Heart left ventricle (tissue), 16 donors: ENCODE measurements at regions not wholly inside any gene's neighbourhood (a gene's known extent, or its start where the extent isn't known, plus 50 kb on each side); places are given as distances from the start of the nearest gene placed in this dataset.
"Not testable (repeated sequence)": the region's sequence is repeated elsewhere in the genome, so short reads cannot be mapped to it uniquely, and the experiment has no call there.

Source experiments
- ATAC-seq, 4 donors: fragments of 200-7000 bp; cut with Tn5 transposase; one replicate each; pipeline ENCODE4 v1.9.1; 2020 to 2022; ENCODE audit warnings: moderate library complexity in 4 of 4, mild to moderate bottlenecking in 3 of 4, moderate number of reproducible peaks in 1 of 4
- DNase-seq, 5 donors: peaks; one replicate each; pipeline ENCODE4 v3.0.0-alpha.2; 2020
- H3K27ac ChIP-seq, 12 donors: fragments of 200-600 bp; sonication (generic) in 4 of 12; one replicate each; pipeline versions ENCODE4 v1.5.0 to v1.8.0; 2016 to 2022; ENCODE audit warnings: mild to moderate bottlenecking in 2 of 12
- H3K27me3 ChIP-seq, 9 donors: fragments of 200-600 bp; sonication (generic) in 2 of 9; one replicate each; pipeline versions ENCODE4 v1.5.1 to v1.8.0; 2016 to 2022; ENCODE audit warnings: mild to moderate bottlenecking in 3 of 9
- H3K36me3 ChIP-seq, 9 donors: fragments of 200-600 bp; sonication (generic) in 2 of 9; one replicate each; pipeline versions ENCODE4 v1.5.0 to v1.8.0; 2018 to 2022; ENCODE audit warnings: mild to moderate bottlenecking in 2 of 9
- H3K4me1 ChIP-seq, 12 donors: fragments of 200-600 bp; sonication (generic) in 4 of 12; one replicate each; pipeline versions ENCODE4 v1.5.0 to v1.8.0; 2016 to 2022; ENCODE audit warnings: mild to moderate bottlenecking in 3 of 12
- H3K4me3 ChIP-seq, 12 donors: fragments of 200-600 bp; sonication (generic) in 4 of 12; one replicate each; pipeline versions ENCODE4 v1.5.0 to v1.8.0; 2017 to 2022; ENCODE audit warnings: mild to moderate bottlenecking in 9 of 12, moderate library complexity in 4 of 12
- H3K9me3 ChIP-seq, 12 donors: fragments of 200-600 bp; sonication (generic) in 4 of 12; one replicate each; pipeline versions ENCODE4 v1.5.0 to v1.8.0; 2016 to 2022; ENCODE audit warnings: mild to moderate bottlenecking in 1 of 12
- POLR2A ChIP-seq, 2 donors: fragments of 450-650 bp; IDR thresholded peaks; one replicate each; pipeline ENCODE4 v1.6.1; 2017; ENCODE audit warnings: antibody characterized with exemption in 2 of 2, mild to moderate bottlenecking in 2 of 2, moderate library complexity in 2 of 2
- WGBS, 4 donors: extraction: QIAGEN DNeasy Blood & Tissue Kit in 2 of 4; methylation state at CpG; one replicate each; pipeline versions ENCODE4 v1.1.5 to v1.1.7; 2013 to 2018; 5-methylcytosine and 5-hydroxymethylcytosine counted together
- intact Hi-C, 10 donors: fragments of 100-400 bp; cut with DNase I; formaldehyde crosslinking; loops; one replicate each; pipeline versions ENCODE4 v1.11.1 to v1.14.2; 2022
- TF ChIP-seq, protein P1 (sequence below), 12 donors: fragments of 200-600 bp; sonication (generic) in 4 of 12; IDR thresholded peaks; one replicate each; pipeline versions ENCODE4 v1.5.0 to v1.8.0; 2018 to 2022; ENCODE audit warnings: antibody characterized with exemption in 12 of 12, mild to moderate bottlenecking in 5 of 12
- donor health status: ischemic (EF 13 %, LVEDD 7.1; RV severe dilation, severe dysfunction).
- donor health status: healthy with polysubstance abuse.
- donor health status: DM: no; HTN: yes; CAD: no.
- donor health status: DM: no; HTN: no; CAD: no.
- donor health status: ischemic (EF 25% LVEDD 6.9; RV normal size, moderate dysfunction).
- donor health status: ischemic (EF 25% LVEDD 5.7; RV mildly dilated, moderate dysfunction).
- donor health status: healthy.
- donor health status: DM: yes; HTN: yes; CAD: no.
- donor health status: ischemic (EF 35%, LVEDD 5.7; RV mildly dilated, moderate dysfunction).
- donor health status: nonischemic (EF 11% LVEDD 7.7; RV severe dilation, severe dysfunction).
- donor health status: DM: yes; HTN: yes; CAD: no.
- donor health status: PGD.
- donor health status: ischemic (EF 29% LVEDD 5.4; RV normal size, mild dysfunction).
- donor health status: nonischemic (EF 23%, LVEDD 6.1; RV moderate dilation, normal function).

- H3K9me3 ChIP-seq: peaks cover 0 to 24% (median 18%) of the 10 kb centered on the region in 12 donors
- H3K36me3 ChIP-seq: no peaks in the 10 kb centered on the region
- no peak for TF ChIP-seq POLR2A (IDR thresholded peaks at IDR 0.05)
- TF ChIP-seq, protein P1, sequence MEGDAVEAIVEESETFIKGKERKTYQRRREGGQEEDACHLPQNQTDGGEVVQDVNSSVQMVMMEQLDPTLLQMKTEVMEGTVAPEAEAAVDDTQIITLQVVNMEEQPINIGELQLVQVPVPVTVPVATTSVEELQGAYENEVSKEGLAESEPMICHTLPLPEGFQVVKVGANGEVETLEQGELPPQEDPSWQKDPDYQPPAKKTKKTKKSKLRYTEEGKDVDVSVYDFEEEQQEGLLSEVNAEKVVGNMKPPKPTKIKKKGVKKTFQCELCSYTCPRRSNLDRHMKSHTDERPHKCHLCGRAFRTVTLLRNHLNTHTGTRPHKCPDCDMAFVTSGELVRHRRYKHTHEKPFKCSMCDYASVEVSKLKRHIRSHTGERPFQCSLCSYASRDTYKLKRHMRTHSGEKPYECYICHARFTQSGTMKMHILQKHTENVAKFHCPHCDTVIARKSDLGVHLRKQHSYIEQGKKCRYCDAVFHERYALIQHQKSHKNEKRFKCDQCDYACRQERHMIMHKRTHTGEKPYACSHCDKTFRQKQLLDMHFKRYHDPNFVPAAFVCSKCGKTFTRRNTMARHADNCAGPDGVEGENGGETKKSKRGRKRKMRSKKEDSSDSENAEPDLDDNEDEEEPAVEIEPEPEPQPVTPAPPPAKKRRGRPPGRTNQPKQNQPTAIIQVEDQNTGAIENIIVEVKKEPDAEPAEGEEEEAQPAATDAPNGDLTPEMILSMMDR (IDR thresholded peaks at IDR 0.05): no peak
- H3K27ac ChIP-seq: no peak overlapping the region
- H3K27me3 ChIP-seq: peaks cover 0 to 9% (median 0%) of the 10 kb centered on the region in 9 donors
- intact Hi-C loops: no loop called here
- ATAC-seq: no peak
- no peak overlapping the region for H3K4me3 ChIP-seq
- no peak for DNase-seq
- H3K4me1 ChIP-seq: no peaks in the 10 kb centered on the region
Observed at GRCh38 chr15:69874321-69874720, 223.4 kb downstream of the TLE3 start.

DNA sequence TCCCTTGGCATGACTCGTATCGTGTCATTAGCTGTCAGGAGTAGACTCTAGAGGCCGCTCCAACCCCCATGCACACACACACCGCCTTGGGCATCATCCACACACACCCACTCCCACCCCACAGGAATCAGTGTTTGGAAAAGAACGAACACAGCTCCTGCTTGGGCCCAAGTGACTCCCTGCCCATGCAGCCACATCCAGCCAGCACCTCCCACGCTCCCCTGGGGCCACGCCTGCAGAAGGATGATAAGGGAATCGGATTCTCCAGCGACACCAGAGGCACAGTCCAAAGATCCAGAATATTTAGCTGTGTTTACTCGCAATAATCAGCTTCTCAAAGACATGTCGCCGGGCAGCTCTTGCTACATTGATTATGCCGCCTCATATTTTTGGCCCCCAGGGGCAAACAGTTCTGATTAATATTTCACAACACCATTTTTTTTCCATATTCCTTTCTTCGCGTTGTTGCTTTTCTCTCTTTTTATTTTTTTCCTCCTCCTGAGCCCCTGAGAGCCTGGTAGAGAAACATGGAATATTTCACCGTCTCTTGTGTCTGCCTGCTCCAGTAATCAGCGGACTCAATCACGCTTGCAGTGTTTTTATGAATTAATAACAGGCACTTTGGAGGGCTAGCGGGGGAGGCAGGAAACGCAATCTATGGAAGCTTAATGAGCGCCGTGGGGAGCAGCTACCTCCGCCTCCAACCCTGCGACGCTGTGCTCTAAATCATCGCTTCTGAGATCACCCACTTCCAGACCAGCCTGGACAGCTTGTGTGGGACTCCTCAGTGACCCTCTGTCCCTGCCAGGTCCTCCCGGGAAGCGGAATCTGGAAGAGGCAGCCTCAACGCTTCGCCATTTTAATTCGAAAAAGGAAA, 221.4 kb downstream of the TLE3 start:
- no peak overlapping the region for H3K4me3 ChIP-seq
- WGBS, 4 donors: 52 to 71% (median 62%) methylated on average over 31 of the region's 31 CpGs
- intact Hi-C loops: no loop called here
- DNase-seq: no peak
- H3K9me3 ChIP-seq: peaks cover 0 to 24% (median 18%) of the 10 kb centered on the region in 12 donors
- H3K27ac ChIP-seq: no peak overlapping the region
- peaks cover 0 to 9% (median 0%) of the 10 kb centered on the region in 9 donors for H3K27me3 ChIP-seq
- ATAC-seq: no peak
- no peaks in the 10 kb centered on the region for H3K4me1 ChIP-seq
- TF ChIP-seq, protein P1 (IDR thresholded peaks at IDR 0.05): no peak
- TF ChIP-seq POLR2A (IDR thresholded peaks at IDR 0.05): no peak
- no peaks in the 10 kb centered on the region for H3K36me3 ChIP-seq

DNA sequence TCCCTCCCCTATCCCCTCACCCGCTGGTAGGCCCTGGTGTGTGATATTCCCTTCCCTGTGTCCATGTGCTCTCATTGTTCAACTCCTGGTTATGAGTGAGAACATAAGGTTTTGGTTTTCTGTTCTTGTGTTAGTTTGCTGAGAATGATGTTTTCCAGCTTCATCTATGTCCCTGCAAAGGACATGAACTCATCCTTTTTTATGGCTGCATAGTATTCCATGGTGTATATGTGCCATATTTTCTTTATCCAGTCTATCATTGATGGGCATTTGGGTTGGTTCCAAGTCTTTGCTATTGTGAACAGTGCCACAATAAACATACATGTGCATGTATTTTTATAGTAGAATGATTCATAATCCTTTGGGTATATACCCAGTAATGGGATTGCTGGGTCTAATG, 217.8 kb downstream of the TLE3 start:
- H3K27ac ChIP-seq, H3K4me1 ChIP-seq, H3K36me3 ChIP-seq, DNase-seq, ATAC-seq, H3K4me3 ChIP-seq, H3K9me3 ChIP-seq: not testable (repeated sequence)
- H3K27me3 ChIP-seq: peaks cover 0 to 30% (median 0%) of the 10 kb centered on the region in 9 donors
- intact Hi-C loops: loop anchor here in 1 of 10 donors (10.0 kb wide), 1 partner anchor 125 kb away; no protein-coding TSS in a partner anchor
- WGBS, 4 donors: 91 to 100% (median 97%) methylated on average over 1 of the region's 1 CpG

DNA sequence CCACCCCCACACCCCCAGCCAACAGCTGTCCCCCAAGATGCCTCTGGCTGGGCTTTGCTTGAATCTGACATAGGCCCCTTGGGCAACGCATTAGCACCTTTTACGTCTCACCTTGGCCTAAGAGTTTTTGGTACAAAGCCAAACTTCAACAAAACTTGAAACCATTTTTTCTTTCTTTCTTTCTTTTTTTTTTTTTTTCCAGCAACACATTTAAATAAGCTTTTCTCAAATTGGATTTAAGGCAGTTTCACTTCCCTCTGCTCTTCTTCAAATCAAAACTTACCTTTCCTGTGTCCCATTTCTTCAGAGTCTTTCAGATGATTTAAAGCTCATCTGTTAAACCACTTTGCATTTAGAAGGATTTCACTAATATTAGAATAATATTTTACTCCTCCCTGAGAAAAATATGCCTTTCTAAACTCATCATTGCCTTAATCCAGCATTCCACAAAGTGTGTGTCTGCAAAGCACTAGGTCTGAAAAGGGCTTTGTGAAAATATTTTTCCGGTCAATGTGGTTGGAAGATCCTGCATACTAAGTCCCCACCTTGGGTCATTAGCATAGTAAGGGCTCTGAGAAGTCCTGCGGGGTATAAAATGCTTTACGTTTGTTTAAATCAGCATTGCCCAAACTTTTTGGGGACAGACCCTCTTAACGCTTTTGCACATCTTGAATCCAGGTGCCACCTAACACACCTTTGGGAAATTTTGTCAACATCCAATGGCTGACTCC, 217.0 kb downstream of the TLE3 start:
- 86 to 95% (median 90%) methylated on average over 6 of the region's 6 CpGs for WGBS, 4 donors
- no peak for ATAC-seq
- TF ChIP-seq, protein P1 (IDR thresholded peaks at IDR 0.05): no peak
- no peak for TF ChIP-seq POLR2A (IDR thresholded peaks at IDR 0.05)
- H3K27me3 ChIP-seq: peaks cover 0 to 37% (median 6%) of the 10 kb centered on the region in 9 donors
- H3K4me1 ChIP-seq: no peaks in the 10 kb centered on the region
- no peak for DNase-seq
- peaks cover 0 to 5% (median 0%) of the 10 kb centered on the region in 12 donors for H3K9me3 ChIP-seq
- intact Hi-C loops: loop anchor here in 1 of 10 donors (10.0 kb wide), 1 partner anchor 126 kb away; no protein-coding TSS in a partner anchor
- no peak overlapping the region for H3K4me3 ChIP-seq
- H3K36me3 ChIP-seq: no peaks in the 10 kb centered on the region
- H3K27ac ChIP-seq: no peak overlapping the region
